HG03135 (cell line): ENCODE measurements at regions not wholly inside any gene's neighbourhood (a gene's known extent, or its start where the extent isn't known, plus 50 kb on each side); places are given as distances from the start of the nearest gene placed in this dataset.
"Not testable (repeated sequence)": the region's sequence is repeated elsewhere in the genome, so short reads cannot be mapped to it uniquely, and the experiment has no call there.

ENCODE experiments used
- ATAC-seq: cut with Tn5 transposase; IDR thresholded peaks from one replicate; pipeline ENCODE4 v1.9.1; 2021; ENCODE audit warnings: mild to moderate bottlenecking, moderate library complexity; ENCODE audit not compliant: unreplicated experiment

- no peak for ATAC-seq
These were observed 339.1 kb downstream of the SATB1 start for GRCh38 chr3:18086078-18086477.

DNA sequence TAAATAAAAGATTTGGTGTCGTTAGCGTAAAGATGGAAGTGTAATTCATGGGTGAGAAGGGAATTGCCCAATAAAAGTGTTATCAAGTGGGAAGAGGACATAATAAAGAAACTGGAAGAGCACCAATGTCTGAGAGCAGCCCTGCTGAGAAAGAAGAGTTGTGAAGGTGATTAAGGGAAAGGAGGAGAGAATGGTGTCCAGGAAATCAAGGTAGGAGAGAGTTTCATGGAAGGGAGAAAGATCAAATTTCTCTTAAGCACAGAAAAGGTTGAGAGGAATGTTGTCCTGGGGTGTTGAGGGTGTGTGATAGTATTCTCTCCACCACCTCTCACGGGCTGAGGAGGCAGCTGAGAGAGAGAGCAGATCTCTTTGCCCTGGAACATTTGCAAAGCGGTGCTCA, 339.7 kb downstream of the SATB1 start:
- ATAC-seq, result no peak

DNA sequence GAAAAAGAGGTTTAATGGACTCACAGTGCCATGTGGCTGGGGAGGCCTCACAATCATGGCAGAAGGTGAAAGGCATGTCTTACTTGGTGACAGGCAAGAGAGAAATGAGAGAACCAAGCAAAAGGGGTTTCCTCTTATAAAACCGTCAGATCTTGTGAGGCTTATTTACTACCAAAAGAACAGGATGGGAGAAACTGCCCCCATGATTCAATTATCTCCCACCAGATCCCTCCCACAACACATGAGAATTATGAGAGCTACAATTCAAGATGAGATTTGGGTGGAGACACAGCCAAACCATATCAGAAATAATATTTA, 340.8 kb upstream of the TBC1D5 start:
- ATAC-seq, result not testable (repeated sequence)

GRCh38 chr3:18082551-18083272, 340.3 kb upstream of the TBC1D5 start:
- no peak for ATAC-seq

GRCh38 chr3:18080198-18080689, 337.8 kb upstream of the TBC1D5 start:
- ATAC-seq, result no peak

DNA sequence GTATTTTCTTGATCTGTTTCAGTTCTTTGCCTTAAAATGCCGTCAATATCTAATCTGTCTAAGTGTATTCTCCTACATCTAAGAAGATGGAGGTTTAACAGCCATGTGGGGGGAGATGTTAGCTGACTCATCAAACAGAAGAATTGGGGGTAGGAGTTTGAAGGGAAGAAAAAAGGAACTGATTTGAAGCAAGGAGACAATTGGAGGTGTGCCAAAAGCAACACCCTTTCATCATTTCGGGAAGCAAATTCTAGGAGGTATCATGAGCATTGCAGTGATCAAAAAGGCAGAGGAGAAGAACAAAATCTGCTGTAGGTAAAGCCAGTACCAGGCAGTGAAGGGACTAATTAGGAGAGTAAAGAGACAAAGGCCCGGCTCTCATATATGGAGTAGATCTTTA, 337.3 kb upstream of the TBC1D5 start:
- no peak for ATAC-seq

DNA sequence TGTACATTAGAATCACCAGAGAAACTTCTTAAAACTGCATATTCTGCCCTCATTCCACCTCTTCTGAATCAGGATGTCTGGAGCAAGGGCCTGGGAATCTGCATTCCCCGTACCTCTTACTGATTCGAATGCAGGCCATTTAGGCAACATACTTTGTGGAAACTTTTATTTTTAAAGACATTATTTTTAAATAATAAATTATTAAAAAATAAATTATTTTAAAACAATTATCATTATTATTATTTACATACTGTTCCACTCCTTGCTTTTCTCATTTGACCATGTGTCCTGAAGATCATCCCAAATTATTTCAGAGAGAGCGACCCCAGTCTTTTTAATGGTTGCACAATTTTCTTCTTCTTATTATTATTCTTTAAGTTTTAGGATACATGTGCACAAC, 336.6 kb upstream of the TBC1D5 start:
- ATAC-seq, result no peak

DNA sequence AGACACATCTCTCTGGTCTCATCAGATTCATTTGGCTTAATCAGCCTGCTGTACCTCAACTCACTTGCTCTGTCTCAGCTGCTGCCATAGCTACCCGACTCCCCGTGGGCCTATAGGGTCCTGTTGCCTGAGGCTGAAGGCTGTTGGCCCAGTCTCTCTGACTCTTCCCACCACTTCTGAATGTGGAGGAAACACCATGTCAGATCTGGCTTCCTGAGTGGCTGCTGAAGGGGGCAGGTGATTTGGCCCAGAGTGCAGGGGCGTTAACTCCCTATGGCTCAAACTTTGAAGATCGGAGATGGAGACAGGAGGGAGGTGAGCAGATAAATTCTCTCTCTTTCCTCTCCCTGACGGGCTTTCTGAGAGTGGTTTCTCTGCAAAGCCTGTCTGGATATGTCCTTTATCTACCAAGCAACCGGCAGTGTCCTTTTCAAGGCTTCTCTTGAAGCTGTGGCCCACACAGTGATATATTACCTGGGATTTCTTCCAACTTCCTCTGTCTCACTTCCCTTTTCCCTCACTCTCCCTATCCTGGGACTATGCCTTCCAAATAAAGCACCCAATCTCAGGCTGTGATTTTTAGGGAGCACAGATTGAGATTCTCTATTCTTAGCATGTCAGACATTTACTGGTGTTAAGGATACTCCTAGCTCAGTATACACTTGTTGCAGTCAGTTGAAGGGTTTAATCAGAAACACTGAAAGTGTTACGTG, 334.9 kb upstream of the TBC1D5 start:
- no peak for ATAC-seq

DNA sequence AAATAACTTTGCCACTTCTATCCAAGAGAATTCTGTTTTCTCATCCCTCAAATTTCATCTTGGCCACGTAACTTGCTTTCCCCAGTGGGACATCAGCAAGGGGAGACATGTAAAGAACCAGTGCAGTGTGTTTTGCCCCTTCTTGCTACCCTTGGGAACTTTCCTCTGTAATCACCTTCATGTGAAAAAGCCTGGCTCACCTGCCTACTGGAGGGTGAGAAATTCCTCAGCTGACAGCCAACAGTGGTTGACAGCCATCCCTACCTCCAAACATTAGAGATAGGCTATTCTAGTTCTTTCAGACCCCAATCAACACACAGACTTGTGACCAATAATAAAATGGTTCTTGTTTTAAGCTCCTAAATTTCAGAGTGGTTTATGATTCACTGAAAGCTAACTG, 333.9 kb upstream of the TBC1D5 start:
- no peak for ATAC-seq

GRCh38 chr3:18075799-18076198, 333.4 kb upstream of the TBC1D5 start:
- ATAC-seq, result no peak

- ATAC-seq, result no peak
These were observed 329.4 kb upstream of the TBC1D5 start for GRCh38 chr3:18071833-18072232.

DNA sequence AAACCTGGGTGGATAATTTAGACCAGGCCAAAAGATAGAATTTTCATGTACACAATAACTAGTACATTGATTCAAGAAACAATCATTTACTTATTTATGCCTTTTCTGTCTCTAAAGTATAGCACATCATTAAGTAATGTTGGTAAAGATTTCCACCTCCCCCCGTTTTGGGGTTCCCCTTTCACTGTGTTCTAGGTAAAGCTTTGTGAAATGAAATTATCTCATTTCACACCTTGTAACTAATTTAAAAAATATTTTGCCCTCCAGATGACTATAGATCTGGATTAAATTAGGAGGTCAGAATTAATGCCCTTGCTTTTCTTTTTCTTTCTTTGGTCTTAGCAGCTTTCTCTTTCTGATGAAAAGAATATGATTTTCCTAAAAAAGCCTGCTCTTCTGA, 328.5 kb upstream of the TBC1D5 start:
- ATAC-seq, result no peak

DNA sequence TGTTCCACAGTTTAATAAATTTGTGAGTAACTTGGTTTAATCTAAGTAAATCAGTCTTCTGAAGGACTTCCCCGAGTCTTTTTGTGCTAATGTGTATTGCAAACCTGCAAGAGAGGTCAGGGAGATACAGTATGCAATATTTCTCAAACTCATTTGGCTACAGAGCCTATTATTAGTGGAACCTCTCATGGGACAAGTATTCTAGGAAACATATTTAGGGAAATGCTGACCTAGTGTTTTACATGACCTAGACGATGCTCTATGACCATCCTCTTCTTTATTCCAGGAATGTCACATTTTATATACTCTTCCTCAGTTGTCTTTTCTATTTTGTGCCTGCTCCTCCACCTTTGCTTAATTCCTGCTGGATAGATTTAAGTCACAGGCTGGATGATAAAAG, 327.8 kb upstream of the TBC1D5 start:
- ATAC-seq, result no peak

GRCh38 chr3:18069568-18069967, 327.1 kb upstream of the TBC1D5 start:
- no peak for ATAC-seq

GRCh38 chr3:18066899-18067582, 324.6 kb upstream of the TBC1D5 start:
- ATAC-seq, result no peak

DNA sequence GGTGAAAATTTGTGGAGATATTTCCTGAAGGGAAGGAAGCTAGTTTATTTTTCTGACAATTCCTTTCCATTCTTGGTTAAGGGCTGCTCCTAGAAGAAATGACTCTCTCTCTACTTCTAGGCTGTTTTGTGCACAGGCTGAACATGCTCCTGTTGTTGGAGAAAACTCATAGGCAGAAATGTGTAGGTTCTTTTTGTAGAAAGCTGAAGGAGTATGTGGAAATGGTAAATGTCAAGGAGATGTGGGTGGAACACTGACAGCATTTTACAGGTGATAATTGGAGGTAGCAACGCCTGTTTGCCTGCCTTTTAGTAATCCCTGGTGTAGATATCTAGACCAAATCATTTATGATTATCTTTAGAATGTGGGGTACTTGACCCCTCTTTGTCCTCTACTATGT, 322.2 kb upstream of the TBC1D5 start:
- no peak for ATAC-seq

- ATAC-seq, result no peak
These were observed 320.2 kb upstream of the TBC1D5 start for GRCh38 chr3:18062657-18063025.

- ATAC-seq, result no peak
These were observed 319.6 kb upstream of the TBC1D5 start for GRCh38 chr3:18061737-18062656.

DNA sequence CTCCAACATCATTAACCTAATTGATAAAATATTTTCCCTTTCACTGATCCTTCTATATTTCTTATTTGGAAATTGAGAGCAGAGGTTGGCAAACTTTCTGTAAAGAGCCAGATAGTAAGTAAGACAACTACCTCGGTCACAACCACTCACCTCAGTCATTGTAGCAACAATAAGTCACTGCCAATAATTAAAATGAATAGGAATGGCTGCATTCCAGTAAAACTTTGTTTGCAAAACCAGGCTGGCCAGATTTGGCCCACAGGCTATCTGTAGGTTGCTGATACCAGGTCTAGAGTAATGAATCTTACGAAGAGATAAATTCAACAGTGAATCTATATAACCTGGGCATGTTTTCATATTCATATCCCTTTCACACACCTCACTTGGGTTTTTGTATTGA, 316.2 kb upstream of the TBC1D5 start:
- no peak for ATAC-seq

DNA sequence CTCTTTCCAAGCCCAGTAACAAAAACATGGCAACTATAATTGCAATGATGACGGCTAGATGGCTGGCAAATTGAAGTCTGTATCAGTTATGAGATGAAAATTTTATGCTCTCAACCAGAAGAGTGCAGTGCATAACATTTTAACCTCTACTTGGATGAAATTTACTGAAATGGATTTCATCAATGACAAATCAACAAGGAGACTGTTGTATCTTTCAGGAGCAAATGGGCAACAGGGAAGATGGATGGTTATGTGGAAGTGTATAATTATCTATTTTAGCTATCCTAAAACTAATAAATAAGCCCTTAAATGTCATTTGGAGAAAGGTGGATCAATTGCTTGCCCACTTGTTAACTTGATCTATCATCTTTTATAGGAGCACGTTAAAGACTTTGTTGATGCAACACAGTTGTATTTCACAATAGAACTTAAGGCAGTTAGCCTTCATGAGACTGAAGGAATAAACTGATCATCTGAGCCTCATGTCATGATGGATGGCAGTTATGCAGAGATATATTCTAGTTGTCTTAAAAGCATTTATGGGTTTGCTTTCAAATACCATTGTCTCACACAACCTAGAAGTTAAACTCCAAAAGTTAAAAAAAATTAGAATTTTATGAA, 315.1 kb upstream of the TBC1D5 start:
- no peak for ATAC-seq

GRCh38 chr3:18054625-18055024, 312.2 kb upstream of the TBC1D5 start:
- no peak for ATAC-seq
